ENCODE measurements at regions not wholly inside any gene's neighbourhood (a gene's known extent, or its start where the extent isn't known, plus 50 kb on each side); places are given as distances from the start of the nearest gene placed in this dataset.

- Histone ChIP-seq H3K4me2 (ENCODE audit: low read length) (no peak overlapping the region), H3K9me2 (ENCODE audit: insufficient read depth, low read length) (no peaks in the 10 kb centered on the region), H3K4me3 (ENCODE audit: low read length) (no peak overlapping the region), H3K9me3 (ENCODE audit: low read length) (no peaks in the 10 kb centered on the region), H4K20me1 (ENCODE audit: insufficient read depth) (no peaks in the 10 kb centered on the region), H3K27ac (ENCODE audit: low read length) (no peak overlapping the region), H3K27me3 (ENCODE audit: insufficient read depth, low read depth, low read length) (no peaks in the 10 kb centered on the region), H2AFZ (ENCODE audit: low read depth, low read length) (no peak overlapping the region), H3K79me2 (replicated peaks; ENCODE audit: insufficient read depth, low read length) (no peaks in the 10 kb centered on the region), H3F3A (ENCODE audit: insufficient read depth, low read length, poor library complexity, severe bottlenecking) (no peaks in the 10 kb centered on the region), H3K36me3 (ENCODE audit: insufficient read depth, low read length) (no peaks in the 10 kb centered on the region), H3K9ac (ENCODE audit: low read length) (no peak overlapping the region)
- no peak for TF ChIP-seq TAF1 (IDR thresholded peaks at IDR 0.05; ENCODE audit: low read depth)
- TF ChIP-seq POLR2AphosphoS5 (IDR thresholded peaks at IDR 0.05) = no peak
- TF ChIP-seq MXI1 (conservative IDR thresholded peaks at IDR 0.05; ENCODE audit: poor library complexity, severe bottlenecking) = no peak
- TF ChIP-seq EP300 (conservative IDR thresholded peaks at IDR 0.05; ENCODE audit: poor library complexity, severe bottlenecking) = no peak
- TF ChIP-seq SMC3 (conservative IDR thresholded peaks at IDR 0.05; ENCODE audit: poor library complexity) = no peak
Measured at GRCh38 chr15:91411586-91411985, 311.5 kb downstream of the SV2B start.

- H3K4me3 ChIP-seq (ENCODE audit: low read length) = no peak overlapping the region
- H3K36me3 ChIP-seq (ENCODE audit: insufficient read depth, low read length) = no peaks in the 10 kb centered on the region
- H3K9me3 ChIP-seq (ENCODE audit: low read length) = no peaks in the 10 kb centered on the region
- no peak overlapping the region for H3K4me2 ChIP-seq (ENCODE audit: low read length)
- H3K27me3 ChIP-seq (ENCODE audit: insufficient read depth, low read depth, low read length) = no peaks in the 10 kb centered on the region
- no peak for TF ChIP-seq SMC3 (conservative IDR thresholded peaks at IDR 0.05; ENCODE audit: poor library complexity)
- no peak for TF ChIP-seq TAF1 (IDR thresholded peaks at IDR 0.05; ENCODE audit: low read depth)
- TF ChIP-seq MXI1 (conservative IDR thresholded peaks at IDR 0.05; ENCODE audit: poor library complexity, severe bottlenecking) = no peak
- TF ChIP-seq, protein P1, sequence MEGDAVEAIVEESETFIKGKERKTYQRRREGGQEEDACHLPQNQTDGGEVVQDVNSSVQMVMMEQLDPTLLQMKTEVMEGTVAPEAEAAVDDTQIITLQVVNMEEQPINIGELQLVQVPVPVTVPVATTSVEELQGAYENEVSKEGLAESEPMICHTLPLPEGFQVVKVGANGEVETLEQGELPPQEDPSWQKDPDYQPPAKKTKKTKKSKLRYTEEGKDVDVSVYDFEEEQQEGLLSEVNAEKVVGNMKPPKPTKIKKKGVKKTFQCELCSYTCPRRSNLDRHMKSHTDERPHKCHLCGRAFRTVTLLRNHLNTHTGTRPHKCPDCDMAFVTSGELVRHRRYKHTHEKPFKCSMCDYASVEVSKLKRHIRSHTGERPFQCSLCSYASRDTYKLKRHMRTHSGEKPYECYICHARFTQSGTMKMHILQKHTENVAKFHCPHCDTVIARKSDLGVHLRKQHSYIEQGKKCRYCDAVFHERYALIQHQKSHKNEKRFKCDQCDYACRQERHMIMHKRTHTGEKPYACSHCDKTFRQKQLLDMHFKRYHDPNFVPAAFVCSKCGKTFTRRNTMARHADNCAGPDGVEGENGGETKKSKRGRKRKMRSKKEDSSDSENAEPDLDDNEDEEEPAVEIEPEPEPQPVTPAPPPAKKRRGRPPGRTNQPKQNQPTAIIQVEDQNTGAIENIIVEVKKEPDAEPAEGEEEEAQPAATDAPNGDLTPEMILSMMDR (IDR thresholded peaks at IDR 0.05; ENCODE audit: poor library complexity, severe bottlenecking) = no peak
- no peak for TF ChIP-seq EP300 (conservative IDR thresholded peaks at IDR 0.05; ENCODE audit: poor library complexity, severe bottlenecking)
- no peak for TF ChIP-seq RAD21 (conservative IDR thresholded peaks at IDR 0.05)
- no peak for TF ChIP-seq REST (IDR thresholded peaks at IDR 0.05; ENCODE audit: borderline replicate concordance)
- TF ChIP-seq POLR2AphosphoS5 (IDR thresholded peaks at IDR 0.05) = no peak
- TF ChIP-seq EZH2 (IDR thresholded peaks at IDR 0.05; ENCODE audit: borderline replicate concordance, insufficient read depth, low read length, poor library complexity, severe bottlenecking) = no peak
- H2AFZ ChIP-seq (ENCODE audit: low read depth, low read length) = no peak overlapping the region
- no peaks in the 10 kb centered on the region for H4K20me1 ChIP-seq (ENCODE audit: insufficient read depth)
- H3K79me2 ChIP-seq (replicated peaks; ENCODE audit: insufficient read depth, low read length) = no peaks in the 10 kb centered on the region
- H3K9me2 ChIP-seq (ENCODE audit: insufficient read depth, low read length) = no peaks in the 10 kb centered on the region
- H3F3A ChIP-seq (ENCODE audit: insufficient read depth, low read length, poor library complexity, severe bottlenecking) = no peaks in the 10 kb centered on the region
- H3K27ac ChIP-seq (ENCODE audit: low read length) = no peak overlapping the region
- no peak overlapping the region for H3K9ac ChIP-seq (ENCODE audit: low read length)
Measured at GRCh38 chr15:91412138-91412928, 312.3 kb downstream of the SV2B start.
